GM19351 (cell line): ENCODE measurements at regions not wholly inside any gene's neighbourhood (a gene's known extent, or its start where the extent isn't known, plus 50 kb on each side); places are given as distances from the start of the nearest gene placed in this dataset.
"Not testable (repeated sequence)": the region's sequence is repeated elsewhere in the genome, so short reads cannot be mapped to it uniquely, and the experiment has no call there.

ENCODE experiments used
- ATAC-seq: cut with Tn5 transposase; IDR thresholded peaks from one replicate; pipeline ENCODE4 v1.9.1; 2021; ENCODE audit warnings: mild to moderate bottlenecking, moderate library complexity; ENCODE audit not compliant: unreplicated experiment

DNA sequence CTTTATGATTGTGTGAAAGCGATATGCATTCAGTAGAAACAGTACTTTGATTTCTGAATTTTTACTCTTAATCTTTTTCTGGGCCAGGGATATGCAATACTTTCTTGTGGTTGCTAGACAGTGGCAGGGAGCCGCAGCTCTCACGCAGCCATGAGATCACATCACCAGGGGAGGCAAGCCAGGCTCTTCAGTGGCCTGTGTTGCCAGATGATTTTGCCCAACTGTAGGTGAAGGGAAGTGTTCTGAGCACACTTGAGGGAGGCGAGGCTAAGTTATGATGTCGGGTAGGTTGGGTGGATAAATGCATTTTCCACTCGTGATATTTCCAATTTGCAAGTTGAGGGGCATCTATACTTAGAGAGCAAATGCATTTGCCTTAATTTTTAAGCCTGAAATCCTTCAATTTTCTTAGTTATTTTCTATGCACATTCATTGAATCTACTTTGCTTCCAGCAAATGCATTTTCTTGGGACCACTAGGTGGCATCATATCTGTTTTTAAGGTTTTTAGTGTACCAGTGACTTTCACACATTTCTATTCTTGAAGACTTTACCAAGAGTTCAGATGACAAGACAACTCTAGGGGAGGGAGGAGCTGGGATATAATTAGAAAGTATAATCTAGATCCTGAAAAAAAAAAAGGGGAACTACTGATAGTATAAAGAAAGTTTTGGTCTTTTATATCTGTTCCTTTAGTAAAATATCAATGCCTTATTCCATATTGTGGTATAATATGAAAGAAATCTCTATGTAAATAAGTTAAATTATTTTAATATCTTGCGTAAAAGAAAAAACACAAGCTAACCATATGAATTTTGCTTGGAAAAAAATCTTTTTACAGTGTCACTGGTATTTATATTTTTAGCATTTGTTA lies 643.3 kb downstream of the SOCS6 start:
- peak; percentile 73 for ATAC-seq

DNA sequence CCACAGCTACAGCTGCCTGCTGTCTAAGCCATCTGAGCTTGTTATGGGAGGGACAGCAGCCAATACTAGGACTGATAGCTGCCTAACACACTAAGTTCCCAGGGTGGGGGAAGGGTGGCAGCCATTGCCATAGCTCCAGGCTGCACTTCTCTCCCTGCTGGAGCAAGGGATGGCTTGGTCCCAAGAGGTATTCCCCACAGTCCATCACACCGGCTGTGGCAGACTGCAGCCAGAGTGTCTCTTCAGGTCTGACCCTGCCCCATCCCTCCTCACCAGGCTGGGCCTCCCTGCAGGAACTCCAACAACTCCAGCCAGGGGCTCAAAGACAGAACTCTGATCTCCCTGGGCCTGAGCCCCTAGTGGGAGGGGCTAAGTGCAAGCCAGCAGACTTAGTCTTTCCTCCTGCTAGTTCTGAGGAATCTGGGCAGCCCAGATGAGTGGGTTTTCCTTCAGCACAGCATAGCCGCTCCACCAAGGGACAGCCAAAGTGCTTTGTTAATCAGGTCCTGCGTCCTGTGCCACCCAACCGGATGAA lies 632.1 kb downstream of the SOCS6 start:
- no peak for ATAC-seq

DNA sequence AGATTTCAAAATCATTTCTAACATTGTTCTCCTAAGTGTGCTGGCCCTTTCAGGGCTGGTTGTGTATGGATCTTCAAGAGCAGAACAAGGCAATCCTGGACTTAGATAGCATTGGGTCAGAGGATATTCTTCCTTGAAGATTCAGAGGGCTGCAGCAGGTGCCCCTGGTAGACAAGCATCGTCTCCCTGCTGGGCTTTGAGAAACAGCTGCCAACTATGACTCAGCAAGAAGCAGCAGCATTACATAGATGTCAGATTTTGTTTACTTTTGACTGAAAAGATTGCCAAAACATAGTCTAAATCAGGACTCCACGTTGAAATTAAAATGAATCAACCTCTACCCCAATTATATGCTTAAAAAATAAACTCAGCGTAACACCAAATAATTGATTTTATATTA lies 618.8 kb downstream of the SOCS6 start:
- ATAC-seq = no peak

DNA sequence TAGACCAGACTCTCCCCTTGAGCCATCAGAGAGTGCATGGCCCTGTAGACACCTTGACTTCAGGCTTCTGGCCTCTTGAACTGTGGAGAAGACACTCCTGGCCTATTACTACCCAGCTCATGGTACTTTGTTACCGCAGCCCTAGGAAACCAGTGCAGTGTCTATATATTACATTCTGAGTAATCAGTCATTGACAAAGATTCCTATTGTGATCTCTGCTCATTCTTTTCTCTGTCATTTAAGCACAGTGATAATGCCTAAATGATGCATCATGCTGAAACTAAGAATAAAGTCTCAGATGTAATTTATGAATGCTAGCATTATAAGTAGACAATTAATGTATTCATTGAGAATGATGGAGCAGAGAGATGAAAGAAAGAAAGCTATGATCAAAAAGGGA lies 603.5 kb downstream of the SOCS6 start:
- ATAC-seq = no peak

DNA sequence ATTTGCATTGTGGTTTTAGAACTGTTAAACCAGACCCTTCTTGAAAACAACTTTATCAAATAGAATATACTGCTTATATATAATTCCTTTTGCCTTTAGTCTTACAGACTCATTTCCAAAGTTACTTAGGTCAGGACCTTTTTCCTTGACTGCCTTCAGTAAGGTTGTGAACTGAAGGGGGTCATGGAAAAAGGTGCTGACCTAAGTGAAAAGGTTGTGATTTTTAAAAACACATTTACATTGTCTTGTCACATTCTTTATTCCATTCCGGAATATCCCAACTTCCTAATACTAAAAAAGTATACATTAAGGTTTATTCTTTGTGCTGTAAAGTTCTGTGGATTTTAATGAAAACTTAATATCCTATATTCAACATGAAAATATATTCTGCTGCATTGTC lies 581.4 kb downstream of the SOCS6 start:
- ATAC-seq = no peak

DNA sequence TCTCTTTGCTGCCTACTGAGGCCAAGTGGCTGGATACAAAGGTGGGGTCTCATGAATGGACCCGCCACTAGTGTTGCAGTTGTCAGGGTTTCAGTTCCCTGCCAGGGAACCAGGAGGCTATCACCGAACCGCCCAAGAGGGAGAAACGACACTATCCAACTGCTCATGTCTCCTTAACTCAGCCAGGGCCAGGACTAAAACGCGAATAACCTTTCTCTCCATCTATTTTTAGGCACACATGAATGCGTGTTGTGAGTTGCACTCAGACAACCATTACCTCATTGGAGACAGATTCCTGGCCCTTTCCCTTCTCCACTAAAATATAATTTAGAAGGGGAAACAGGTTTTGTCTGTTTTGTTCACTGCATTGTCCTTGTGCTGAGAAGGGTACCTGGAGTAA lies 559.5 kb downstream of the SOCS6 start:
- no peak for ATAC-seq

DNA sequence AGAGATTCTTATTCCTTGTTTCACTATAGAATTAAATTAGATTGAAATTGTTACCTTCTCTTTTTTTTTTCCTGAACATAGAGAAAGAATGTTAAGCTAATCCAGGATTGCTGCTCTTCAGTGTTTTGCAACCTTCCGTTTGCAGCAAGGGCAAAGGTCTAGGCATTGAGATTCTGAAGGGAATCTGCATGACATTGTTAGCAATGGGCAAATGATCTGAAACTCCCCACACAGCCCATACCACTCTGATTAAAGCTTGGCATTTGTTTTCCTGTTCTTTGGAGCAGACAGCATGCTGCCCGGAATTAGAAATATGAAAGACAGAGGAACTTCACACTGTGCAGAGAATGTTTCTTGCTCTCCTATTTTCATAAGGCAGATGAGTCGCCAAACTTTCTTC lies 551.8 kb downstream of the SOCS6 start:
- no peak for ATAC-seq

DNA sequence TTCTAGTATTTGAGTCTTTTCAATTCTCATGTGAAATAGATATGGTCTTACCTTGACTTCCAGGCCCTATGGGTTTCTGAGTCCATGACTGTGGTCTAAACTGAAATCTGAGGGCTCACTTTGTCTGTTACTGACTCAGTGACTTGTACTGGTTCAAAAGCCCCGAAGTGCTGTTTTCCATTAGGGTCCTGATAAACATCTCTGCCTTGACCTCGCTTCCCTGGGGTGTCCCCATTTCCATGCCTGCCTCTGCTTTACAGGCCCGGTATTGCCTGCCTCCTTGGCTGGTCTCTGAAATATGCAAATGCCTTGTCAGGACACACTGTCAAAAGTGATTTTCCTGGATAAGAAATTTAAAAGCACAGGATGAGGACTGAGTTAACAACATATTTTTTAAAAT lies 538.8 kb downstream of the SOCS6 start:
- ATAC-seq = no peak

DNA sequence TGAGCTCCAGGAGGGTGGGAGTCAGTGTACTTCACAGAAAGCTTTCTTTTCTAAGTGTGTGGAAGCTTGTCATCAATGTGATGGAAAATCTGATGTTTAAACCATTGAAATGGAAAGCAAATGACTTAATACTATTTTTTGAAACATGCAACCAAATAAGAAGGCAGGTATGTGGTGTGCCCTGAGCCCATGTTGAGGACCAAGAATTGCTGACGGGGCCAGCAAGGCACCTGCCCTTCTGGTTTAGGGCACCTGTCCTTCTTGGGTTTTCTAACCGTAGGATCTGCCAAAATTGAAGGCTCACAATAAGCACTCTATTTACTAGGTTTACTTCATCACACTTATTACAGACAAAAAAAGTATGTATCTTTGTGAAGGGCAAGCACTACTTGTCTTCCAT lies 537.7 kb downstream of the SOCS6 start:
- ATAC-seq = no peak

DNA sequence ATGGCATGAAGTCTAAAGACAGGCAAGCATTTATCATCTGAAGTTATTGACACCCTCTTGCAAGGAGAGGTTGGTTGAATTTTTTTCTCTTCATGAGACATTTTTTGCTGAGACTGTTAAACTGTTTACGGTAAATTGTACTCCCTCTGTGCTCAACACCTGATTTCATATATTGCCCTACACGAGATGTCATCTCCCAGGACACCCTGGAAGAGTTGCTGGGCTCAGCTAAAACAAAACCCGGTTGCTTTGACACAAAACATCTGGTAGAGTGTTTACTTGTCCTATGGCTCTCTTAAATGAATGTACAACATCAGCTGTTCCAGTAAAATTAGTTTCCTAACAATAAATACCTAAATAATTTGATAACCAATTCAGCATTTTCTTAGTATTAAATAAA lies 533.8 kb downstream of the SOCS6 start:
- no peak for ATAC-seq

DNA sequence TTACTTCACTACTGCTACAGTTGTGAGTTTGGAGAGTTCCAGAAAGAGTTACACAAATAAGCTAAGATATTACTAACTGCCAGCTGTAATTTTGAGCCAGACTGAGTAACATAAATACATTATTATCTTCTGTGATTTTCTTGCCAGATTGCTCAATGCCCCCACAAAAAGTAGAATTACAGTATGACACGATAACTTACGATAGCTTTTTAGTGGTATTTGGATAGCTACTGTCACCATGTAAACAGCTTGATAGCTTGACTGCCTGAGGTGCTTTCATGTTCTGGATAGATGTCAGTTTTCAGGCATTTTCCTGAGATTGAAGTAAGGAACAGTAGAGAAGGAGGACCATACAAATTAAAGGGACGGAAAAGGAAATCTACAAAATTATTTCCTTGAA lies 533.3 kb downstream of the SOCS6 start:
- ATAC-seq = no peak

DNA sequence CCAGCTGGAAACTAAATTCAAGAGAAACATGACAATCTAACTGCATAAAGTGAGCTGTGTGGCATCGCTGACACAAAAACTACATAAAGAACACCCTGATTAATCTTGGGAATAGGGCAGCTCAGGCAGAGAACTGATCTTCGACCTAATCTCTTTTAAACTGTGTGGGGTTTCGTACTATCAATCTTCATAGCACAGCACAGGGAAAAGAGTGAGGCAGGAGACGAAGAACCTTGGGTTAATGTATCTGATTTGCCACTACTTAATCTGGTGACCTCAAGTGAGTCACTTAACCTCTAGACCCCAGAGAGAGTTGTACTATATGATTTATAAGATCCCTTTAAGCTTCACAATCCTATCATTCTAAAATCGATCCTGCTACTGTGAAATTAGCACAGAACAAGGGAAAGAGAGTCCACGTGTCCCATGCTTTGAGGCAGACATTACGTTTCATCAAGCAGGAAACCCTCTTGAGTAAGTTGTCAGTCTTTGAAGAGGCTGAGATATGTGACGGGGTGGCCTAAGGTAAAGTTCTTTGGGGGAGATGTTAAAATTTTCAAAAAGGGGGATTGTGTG lies 519.7 kb downstream of the SOCS6 start:
- no peak for ATAC-seq

DNA sequence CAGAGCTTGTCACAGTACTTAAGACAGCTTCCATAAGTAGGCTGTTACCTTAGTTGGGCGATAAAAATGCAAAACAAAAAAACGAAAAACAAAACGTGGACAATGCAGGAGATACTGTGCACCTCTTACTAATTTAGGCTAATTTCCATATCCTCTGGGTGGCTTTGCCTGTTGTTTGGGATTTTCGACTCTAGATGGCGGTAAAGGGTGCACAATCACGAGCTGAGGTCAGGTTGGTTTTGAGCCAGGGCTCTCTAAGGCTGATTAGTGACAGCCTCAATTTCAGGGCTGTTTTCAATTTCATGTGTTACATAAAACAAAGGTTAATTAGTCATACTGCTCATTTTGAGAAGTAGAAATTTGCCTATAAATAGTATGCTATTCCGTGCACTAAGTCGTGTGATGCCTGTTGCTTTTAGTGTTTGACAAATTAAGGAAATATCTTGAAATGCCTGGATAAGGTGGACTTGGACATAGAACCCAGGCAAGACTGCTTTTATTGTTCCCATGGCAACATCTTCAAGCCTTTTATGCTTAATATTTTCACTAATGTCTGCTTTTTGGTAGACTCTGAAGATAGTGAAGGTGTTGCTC lies 493.1 kb downstream of the SOCS6 start:
- ATAC-seq = peak; percentile 98

DNA sequence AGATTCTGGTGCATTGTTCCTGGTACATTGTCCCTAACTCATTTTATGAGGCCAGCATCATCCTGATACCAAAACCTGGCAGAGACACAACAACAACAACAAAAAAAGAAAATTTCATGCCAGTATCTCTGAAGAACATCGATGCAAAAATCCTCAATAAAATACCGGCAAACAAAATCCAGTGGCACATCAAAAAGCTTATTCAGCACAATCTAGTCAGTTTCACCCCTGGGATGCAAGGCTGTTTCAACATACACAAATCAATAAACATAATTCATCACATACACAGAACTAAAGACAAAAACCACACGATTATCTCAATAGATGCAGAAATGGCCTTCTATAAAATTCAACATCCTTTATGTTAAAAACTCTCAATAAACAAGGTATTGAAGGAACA lies 477.4 kb downstream of the SOCS6 start:
- not testable (repeated sequence) for ATAC-seq

DNA sequence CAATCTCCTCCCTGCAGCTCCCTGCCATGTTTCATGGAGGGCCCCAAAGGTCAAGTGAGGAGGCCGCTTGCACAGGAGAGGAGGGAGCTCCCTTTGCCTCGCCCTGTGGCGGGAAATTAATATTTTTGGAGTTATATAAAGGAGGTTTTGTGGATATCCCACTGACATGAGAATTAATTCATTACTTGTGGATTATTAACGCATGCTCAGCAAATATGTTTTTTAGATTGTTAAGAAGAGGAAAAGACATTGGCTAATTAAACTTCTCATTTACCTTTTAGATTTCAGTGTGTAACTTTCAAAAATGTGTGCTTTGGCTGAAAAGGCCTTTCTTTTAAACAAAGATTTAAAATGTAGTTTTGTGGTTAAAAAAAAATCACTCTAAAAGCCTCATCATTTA lies 474.0 kb downstream of the SOCS6 start:
- no peak for ATAC-seq

DNA sequence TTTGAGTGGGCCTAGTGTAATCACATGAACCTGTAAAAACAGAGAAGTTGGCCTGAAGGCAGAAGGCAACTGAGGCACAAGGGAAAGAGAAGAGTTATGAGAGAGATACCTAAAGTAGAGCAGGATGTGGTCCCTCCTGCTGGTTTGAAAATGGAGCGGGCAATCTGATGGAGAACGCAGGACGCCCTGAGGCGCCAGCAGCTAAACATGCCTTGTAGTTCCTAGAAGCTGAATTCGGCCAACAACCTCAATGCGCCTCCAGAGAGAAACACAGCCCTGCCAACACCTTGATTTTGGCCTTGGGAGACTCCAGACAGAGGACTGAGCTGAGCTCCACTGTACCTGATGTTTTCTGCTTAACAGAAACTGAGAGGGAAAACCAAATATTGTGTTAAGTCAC lies 469.9 kb downstream of the SOCS6 start:
- no peak for ATAC-seq

DNA sequence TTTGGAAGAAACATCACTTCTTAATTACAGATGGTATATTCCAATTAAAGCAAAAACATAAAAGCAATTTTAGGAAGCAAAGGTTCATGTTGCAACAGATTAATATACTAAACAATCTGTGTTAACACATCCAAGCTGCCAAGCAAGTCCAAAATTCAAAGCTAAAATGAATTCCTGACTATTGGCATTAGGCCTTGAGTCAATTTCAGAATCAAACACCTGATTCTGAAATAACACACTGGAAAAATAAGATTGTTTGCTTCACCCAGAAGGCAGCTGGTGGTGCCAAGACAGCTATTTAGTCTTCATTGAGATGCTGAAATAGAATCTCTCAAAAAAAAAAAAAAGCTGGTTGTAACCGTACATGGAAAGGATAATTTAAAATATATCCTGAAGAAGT lies 465.6 kb downstream of the SOCS6 start:
- ATAC-seq = no peak

DNA sequence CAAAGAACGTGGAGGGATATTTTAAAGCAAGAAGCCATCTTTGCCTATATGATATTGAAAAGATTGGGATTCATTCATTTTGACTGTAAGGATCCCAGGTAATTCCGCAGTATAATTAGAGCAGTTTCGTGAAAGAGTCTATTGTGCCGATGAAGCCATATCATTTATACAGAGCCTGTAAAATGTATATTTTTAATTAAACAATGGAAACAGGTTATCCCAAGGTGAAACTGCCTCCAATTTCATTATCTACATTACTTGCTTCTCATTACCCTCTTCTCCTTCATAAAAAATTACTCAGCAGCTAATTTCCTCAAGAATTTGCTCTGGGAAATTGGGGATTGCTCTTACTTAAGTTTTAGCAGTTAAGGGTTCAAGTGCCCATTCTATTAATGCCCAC lies 444.1 kb downstream of the SOCS6 start:
- ATAC-seq = no peak

DNA sequence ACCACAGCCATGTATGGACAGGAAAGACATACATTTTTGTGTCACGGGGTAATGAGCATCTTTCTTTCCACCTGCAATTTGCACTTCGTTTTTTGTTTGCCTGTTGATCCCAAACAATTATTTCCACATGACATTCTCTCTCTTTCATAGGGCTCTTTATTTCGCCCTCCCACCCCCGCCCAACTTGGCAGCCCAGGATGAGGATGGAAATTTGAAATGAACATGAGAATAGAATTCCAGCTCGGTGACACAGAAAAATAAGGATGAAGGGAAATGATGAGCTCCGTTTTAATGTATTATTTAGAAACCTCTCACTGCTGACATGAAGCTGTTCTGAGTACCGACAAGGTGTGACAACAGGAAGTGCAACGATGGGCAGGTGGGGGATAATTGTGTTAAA lies 443.3 kb downstream of the SOCS6 start:
- ATAC-seq = no peak

DNA sequence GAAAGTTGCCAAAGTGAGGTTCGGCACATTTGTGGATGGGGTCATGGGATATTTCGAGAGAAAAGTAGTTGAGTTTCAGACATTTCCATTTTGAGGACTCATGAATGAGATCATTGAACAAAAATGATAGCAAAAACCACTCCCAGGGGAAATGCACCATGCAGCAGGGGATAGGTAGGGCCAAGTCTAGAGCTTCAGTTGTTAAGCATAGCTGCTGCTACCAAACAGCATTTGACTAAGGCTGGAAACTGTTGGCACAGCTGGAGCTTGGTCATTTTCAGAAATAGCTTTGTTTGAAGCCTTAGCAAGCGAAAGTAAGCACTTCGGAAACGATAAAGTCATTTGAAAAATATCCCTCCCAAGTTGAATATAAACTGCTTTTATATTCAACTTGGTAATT lies 431.8 kb downstream of the SOCS6 start:
- no peak for ATAC-seq

DNA sequence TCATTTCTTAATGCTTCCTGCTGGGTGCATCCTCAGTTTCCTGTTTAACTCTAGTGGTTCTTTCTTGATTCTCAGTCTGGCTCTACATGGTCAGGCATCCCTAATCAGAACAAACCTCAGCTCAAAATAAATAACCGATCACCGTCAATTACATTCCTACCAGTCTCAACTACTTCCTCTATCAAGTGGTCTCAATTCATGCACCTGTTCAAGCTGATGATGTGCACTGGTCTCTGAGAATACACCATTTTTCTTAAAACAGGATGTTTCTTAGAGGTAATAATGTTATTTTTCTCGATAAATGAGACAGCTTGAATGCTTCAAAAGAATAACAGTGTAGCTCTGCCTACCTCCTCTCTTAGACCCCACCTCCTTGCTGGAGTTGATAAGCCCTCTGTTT lies 420.9 kb downstream of the SOCS6 start:
- ATAC-seq = no peak

DNA sequence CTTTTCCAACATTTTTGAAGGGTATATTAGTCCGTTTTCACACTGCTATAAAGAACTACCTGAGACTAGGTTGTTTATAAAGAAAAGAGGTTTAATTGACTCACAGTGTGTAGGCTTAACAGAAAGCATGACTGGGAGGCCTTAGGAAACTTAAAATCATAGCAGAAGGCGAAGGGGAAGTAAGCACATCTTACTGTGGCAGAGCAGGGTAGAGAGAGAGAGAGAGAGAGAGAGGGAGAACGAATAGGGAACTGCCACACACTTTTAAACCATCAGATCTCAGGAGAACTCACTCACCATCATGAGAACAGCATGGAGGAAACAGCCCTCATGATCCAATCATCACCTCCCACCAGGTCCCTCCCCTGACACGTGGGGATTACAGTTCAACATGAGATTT lies 420.3 kb downstream of the SOCS6 start:
- ATAC-seq = no peak
